Loucy (cell line): ENCODE measurements at regions not wholly inside any gene's neighbourhood (a gene's known extent, or its start where the extent isn't known, plus 50 kb on each side); places are given as distances from the start of the nearest gene placed in this dataset.

Source experiments
- CTCF ChIP-seq: fragments of 200-600 bp; sonication (generic); conservative IDR thresholded peaks from 2 replicates; pipeline ENCODE4 v1.5.1; 2014; ENCODE audit warnings: mild to moderate bottlenecking, antibody characterized with exemption, low read length
- EZH2phosphoT487 ChIP-seq: fragments of 200-600 bp; IDR thresholded peaks from 2 replicates; pipeline ENCODE4 v1.6.1; 2018; ENCODE audit warnings: antibody characterized with exemption, mild to moderate bottlenecking, moderate library complexity, borderline replicate concordance

GRCh38 chr20:43255877-43256276, 66.2 kb upstream of the PTPRT start:
- TF ChIP-seq CTCF (no peak), EZH2phosphoT487 (no peak)
